ENCODE measurements at regions not wholly inside any gene's neighbourhood (a gene's known extent, or its start where the extent isn't known, plus 50 kb on each side); places are given as distances from the start of the nearest gene placed in this dataset.
A peak's percentile ranks its signal among the peaks of the same experiment; 100 is the strongest.

DNA sequence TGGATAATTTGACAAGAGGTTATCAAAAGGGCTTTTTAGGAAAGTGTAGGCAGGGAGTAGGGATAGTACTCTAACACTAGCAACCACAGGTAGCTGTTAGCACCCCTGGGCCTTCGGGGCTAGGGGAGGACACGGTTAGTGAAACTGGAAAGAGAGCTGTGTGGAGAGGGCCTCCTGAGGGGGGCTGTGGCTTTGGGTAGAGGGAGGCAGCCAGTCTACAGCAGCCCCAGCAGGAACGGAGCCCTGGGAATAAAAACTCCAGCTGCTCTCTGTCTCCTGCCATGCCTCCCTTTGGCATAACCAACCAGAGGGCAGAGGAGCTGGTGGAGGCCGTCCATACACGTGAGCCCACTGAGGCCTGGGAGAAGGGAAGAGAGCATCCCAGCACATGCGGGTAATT is 223.2 kb downstream of the FOXD2 start:
- no peak overlapping the region for H2BK5ac ChIP-seq (ENCODE audit: low read depth, low read length)
- CTCF ChIA-PET (ENCODE audit: partially characterized antibody): interaction anchor here (0.8 to 2.9 kb wide), 3 partner anchors 9 to 225 kb away, joined by 3 to 13 read pairs (median 4); no protein-coding TSS in a partner anchor
- no peaks in the 10 kb centered on the region for H4K20me1 ChIP-seq (replicated peaks in 1 of 2; ENCODE audit: control insufficient read depth in 1 of 2, insufficient read depth in 2 of 2, low read length in 2 of 2)
- peaks cover 4 to 19% (median 12%) of the 10 kb centered on the region in 4 experiments for H3K27me3 ChIP-seq (replicated peaks in 1 of 4; ENCODE audit: control insufficient read depth in 3 of 4, extremely low read depth in 1 of 4, insufficient read depth in 3 of 4, low read length in 3 of 4)
- no peak overlapping the region for H3K14ac ChIP-seq (ENCODE audit: insufficient read length)
- no peaks in the 10 kb centered on the region for H3K36me3 ChIP-seq (ENCODE audit: control insufficient read depth in 2 of 4, insufficient read depth in 4 of 4, low read length in 3 of 4)
- no peaks in the 10 kb centered on the region for H3K79me2 ChIP-seq (ENCODE audit: control insufficient read depth in 1 of 2, insufficient read depth in 2 of 2, low read length in 2 of 2)
- H3K23ac ChIP-seq (ENCODE audit: insufficient read length): no peak overlapping the region
- H2BK12ac ChIP-seq (ENCODE audit: low read depth, low read length): no peak overlapping the region
- no peak overlapping the region for H3K4me3 ChIP-seq (ENCODE audit: extremely low read depth in 1 of 4, insufficient read depth in 2 of 4, low read depth in 3 of 4, low read length in 4 of 4)
- no peak for FAIRE-seq
- no peak for DNase-seq (ENCODE audit: low read depth in 1 of 2, low spot score in 2 of 2)
- no peak overlapping the region for H2BK20ac ChIP-seq (ENCODE audit: low read length)
- H3K4me1 ChIP-seq (replicated peaks in 1 of 4; ENCODE audit: control insufficient read depth in 3 of 4, insufficient read depth in 4 of 4, low read length in 3 of 4): no peaks in the 10 kb centered on the region
- 71% methylated on average over 6 of the region's 6 CpGs; no CpG with 5 or more reads in 1 of the 2 experiments for WGBS, 2 experiments (ENCODE audit: extremely low coverage in 1 of 2, insufficient coverage in 1 of 2, insufficient read length in 1 of 2, insufficient replicate concordance in 2 of 2, low coverage in 1 of 2, low lambda C conversion rate in 2 of 2, missing lambda C conversion rate in 1 of 2)
- no peak overlapping the region for H2BK15ac ChIP-seq (ENCODE audit: low read length)
- H2AK5ac ChIP-seq (ENCODE audit: low read depth, low read length): no peak overlapping the region
- peak overlapping the region; percentile 19; the same call in 1 of the 2 replicates for H4K8ac ChIP-seq (ENCODE audit: extremely low read depth, insufficient read depth, low read length)
- no peak overlapping the region for H4K91ac ChIP-seq (replicated peaks; ENCODE audit: insufficient read length, low read length)
- H3K27ac ChIP-seq (ENCODE audit: low read depth, low read length): no peak overlapping the region
- no peaks in the 10 kb centered on the region for H3K23me2 ChIP-seq (ENCODE audit: low read depth, low read length)
- H3K56ac ChIP-seq (replicated peaks; ENCODE audit: insufficient read length, low read depth, low read length): no peak overlapping the region
- no peak overlapping the region for H2AFZ ChIP-seq (ENCODE audit: low read length)
- POLR2A ChIA-PET (ENCODE audit: partially characterized antibody): no interaction called here
- no peak overlapping the region for H2BK120ac ChIP-seq (replicated peaks; ENCODE audit: low read depth, low read length)
- H3K4me2 ChIP-seq (ENCODE audit: insufficient read depth in 1 of 2, low read depth in 2 of 2, low read length in 2 of 2): no peak overlapping the region
- TF ChIP-seq POLR2AphosphoS5 (IDR thresholded peaks at IDR 0.05; ENCODE audit: low read depth, low read length): peak; percentile 37; the same call in 1 of the 2 replicates
- TF ChIP-seq, protein P1, sequence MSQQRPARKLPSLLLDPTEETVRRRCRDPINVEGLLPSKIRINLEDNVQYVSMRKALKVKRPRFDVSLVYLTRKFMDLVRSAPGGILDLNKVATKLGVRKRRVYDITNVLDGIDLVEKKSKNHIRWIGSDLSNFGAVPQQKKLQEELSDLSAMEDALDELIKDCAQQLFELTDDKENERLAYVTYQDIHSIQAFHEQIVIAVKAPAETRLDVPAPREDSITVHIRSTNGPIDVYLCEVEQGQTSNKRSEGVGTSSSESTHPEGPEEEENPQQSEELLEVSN (IDR thresholded peaks at IDR 0.05): no peak
- no peak overlapping the region for H3K4ac ChIP-seq (replicated peaks; ENCODE audit: insufficient read length, low read depth, low read length)
- H3K9ac ChIP-seq (replicated peaks in 1 of 4; ENCODE audit: extremely low read depth in 1 of 4, low read depth in 3 of 4, low read length in 3 of 4): no peak overlapping the region
- no peaks in the 10 kb centered on the region for H3K79me1 ChIP-seq (ENCODE audit: low read depth, low read length)
- no peak overlapping the region for H3K18ac ChIP-seq (ENCODE audit: extremely low read depth, low read length)
- H4K5ac ChIP-seq (ENCODE audit: insufficient read length, low read depth, low read length): no peak overlapping the region
- no peaks in the 10 kb centered on the region for H3K9me3 ChIP-seq (ENCODE audit: insufficient read depth in 2 of 2, low read depth in 1 of 2, low read length in 1 of 2)

Data from H1 (cell line).